Adrenal gland (tissue), 9 donors: ENCODE measurements at regions not wholly inside any gene's neighbourhood (a gene's known extent, or its start where the extent isn't known, plus 50 kb on each side); places are given as distances from the start of the nearest gene placed in this dataset.

Experiments
- DNase-seq, 7 donors: peaks; one replicate each; pipeline ENCODE4 v3.0.0-alpha.2; 2019 to 2020
- H3K27ac ChIP-seq, 5 donors: fragments of 200-600 bp; sonication (generic) in 4 of 5; 1 replicate in 3 of 5; 2 replicates in 2 of 5; pipeline versions ENCODE4 v1.5.1 to v1.8.0; 2016 to 2020; ENCODE audit warnings: mild to moderate bottlenecking in 1 of 5
- H3K27me3 ChIP-seq: fragments of 200-600 bp; 2 replicates; pipeline ENCODE4 v1.8.0; 2021
- H3K36me3 ChIP-seq, 2 donors: fragments of 200-600 bp; replicated peaks in 1 of 2; 1 replicate in 1 of 2; 2 replicates in 1 of 2; pipeline versions ENCODE4 v1.5.1 to v1.8.0; 2018 to 2022
- H3K4me1 ChIP-seq, 2 donors: fragments of 200-600 bp; replicated peaks in 1 of 2; 1 replicate in 1 of 2; 2 replicates in 1 of 2; pipeline versions ENCODE4 v1.5.1 to v1.8.0; 2018 to 2021
- H3K4me3 ChIP-seq, 4 donors: fragments of 200-600 bp; sonication (generic) in 3 of 4; one replicate each; pipeline ENCODE4 v1.5.1; 2016 to 2018
- H3K9me3 ChIP-seq, 3 donors: fragments of 200-600 bp; sonication (generic) in 1 of 3; replicated peaks in 1 of 3; 1 replicate in 2 of 3; 2 replicates in 1 of 3; pipeline versions ENCODE4 v1.5.1 to v1.8.0; 2016 to 2021
- POLR2A ChIP-seq, 2 donors: fragments of 450-650 bp; IDR thresholded peaks; one replicate each; pipeline ENCODE4 v1.6.1; 2017; ENCODE audit warnings: antibody characterized with exemption in 2 of 2, mild to moderate bottlenecking in 2 of 2, moderate library complexity in 1 of 2
- WGBS, 4 donors: extraction: QIAGEN DNeasy Blood & Tissue Kit in 2 of 4; methylation state at CpG; one replicate each; pipeline versions ENCODE4 v1.1.5 to v1.1.7; 2013 to 2017; 5-methylcytosine and 5-hydroxymethylcytosine counted together
- intact Hi-C, 2 donors: fragments of 100-400 bp; cut with DNase I; formaldehyde crosslinking; loops; one replicate each; pipeline versions ENCODE4 v1.14.1 to v1.15.0; 2022 to 2023
- TF ChIP-seq, protein P1 (sequence below), 6 experiments: fragments of 450-650 bp in 4 of 6; fragments of 200-600 bp in 2 of 6; sonication (generic) in 1 of 6; IDR thresholded peaks; 1 replicate in 5 of 6; 2 replicates in 1 of 6; pipeline versions ENCODE4 v1.5.1 to v1.8.0; 2016 to 2021; ENCODE audit warnings: antibody characterized with exemption in 6 of 6, mild to moderate bottlenecking in 2 of 6, moderate library complexity in 1 of 6
- donor health status: healthy with polysubstance abuse.
- donor health status: Bipolar disorder and iron deficiency.
- donor health status: DM: yes; HTN: yes; CAD: no.
- donor health status: DM: no; HTN: no; CAD: no.
- donor health status: DM: no; HTN: no; CAD: no.

- no peaks in the 10 kb centered on the region for H3K9me3 ChIP-seq
- H3K36me3 ChIP-seq, result no peaks in the 10 kb centered on the region
- peaks cover 0 to 6% of the 10 kb centered on the region in 2 donors for H3K4me1 ChIP-seq
- H3K27ac ChIP-seq, result no peak overlapping the region
- no peak for DNase-seq
- WGBS, 4 donors, result 86 to 93% (median 92%) methylated on average over 4 of the region's 4 CpGs
- H3K4me3 ChIP-seq, result no peak overlapping the region
- intact Hi-C loops, result no loop called here
- H3K27me3 ChIP-seq, result no peaks in the 10 kb centered on the region
- no peak for TF ChIP-seq POLR2A (IDR thresholded peaks at IDR 0.05)
- TF ChIP-seq, protein P1, sequence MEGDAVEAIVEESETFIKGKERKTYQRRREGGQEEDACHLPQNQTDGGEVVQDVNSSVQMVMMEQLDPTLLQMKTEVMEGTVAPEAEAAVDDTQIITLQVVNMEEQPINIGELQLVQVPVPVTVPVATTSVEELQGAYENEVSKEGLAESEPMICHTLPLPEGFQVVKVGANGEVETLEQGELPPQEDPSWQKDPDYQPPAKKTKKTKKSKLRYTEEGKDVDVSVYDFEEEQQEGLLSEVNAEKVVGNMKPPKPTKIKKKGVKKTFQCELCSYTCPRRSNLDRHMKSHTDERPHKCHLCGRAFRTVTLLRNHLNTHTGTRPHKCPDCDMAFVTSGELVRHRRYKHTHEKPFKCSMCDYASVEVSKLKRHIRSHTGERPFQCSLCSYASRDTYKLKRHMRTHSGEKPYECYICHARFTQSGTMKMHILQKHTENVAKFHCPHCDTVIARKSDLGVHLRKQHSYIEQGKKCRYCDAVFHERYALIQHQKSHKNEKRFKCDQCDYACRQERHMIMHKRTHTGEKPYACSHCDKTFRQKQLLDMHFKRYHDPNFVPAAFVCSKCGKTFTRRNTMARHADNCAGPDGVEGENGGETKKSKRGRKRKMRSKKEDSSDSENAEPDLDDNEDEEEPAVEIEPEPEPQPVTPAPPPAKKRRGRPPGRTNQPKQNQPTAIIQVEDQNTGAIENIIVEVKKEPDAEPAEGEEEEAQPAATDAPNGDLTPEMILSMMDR (IDR thresholded peaks at IDR 0.05), result no peak
Observed at GRCh38 chr12:92621312-92621711, 81.5 kb upstream of the PLEKHG7 start.

- Histone ChIP-seq H3K4me1 (peaks cover 0 to 6% of the 10 kb centered on the region in 2 donors), H3K36me3 (no peaks in the 10 kb centered on the region), H3K9me3 (no peaks in the 10 kb centered on the region), H3K27ac (no peak overlapping the region), H3K4me3 (no peak overlapping the region), H3K27me3 (no peaks in the 10 kb centered on the region)
- 67 to 78% (median 71%) methylated on average over 8 of the region's 8 CpGs for WGBS, 4 donors
- DNase-seq, result no peak
- TF ChIP-seq, protein P1 (IDR thresholded peaks at IDR 0.05), result no peak
- no peak for TF ChIP-seq POLR2A (IDR thresholded peaks at IDR 0.05)
- intact Hi-C loops, result no loop called here
Observed at GRCh38 chr12:92619730-92620684, 82.8 kb upstream of the PLEKHG7 start.

DNA sequence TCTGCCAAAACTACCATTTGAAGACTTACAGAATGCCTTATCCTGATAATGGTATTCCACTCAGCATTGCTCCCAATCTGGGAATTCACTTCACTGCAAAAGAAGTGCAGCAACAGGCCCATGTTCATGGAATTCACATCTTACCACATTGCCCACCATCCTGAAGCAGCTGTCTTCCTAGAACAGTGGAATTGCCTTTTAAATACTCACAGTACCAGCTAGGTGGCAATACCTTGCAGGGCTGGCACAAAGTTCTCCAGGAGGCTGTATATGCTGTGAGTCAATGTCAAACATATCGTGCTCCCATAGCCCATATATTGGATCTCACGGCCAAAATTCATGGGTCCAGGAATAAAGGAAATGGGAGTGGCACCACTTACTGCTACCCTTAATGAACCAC lies 83.8 kb upstream of the PLEKHG7 start:
- TF ChIP-seq, protein P1 (IDR thresholded peaks at IDR 0.05), result no peak
- TF ChIP-seq POLR2A (IDR thresholded peaks at IDR 0.05), result no peak
- no peaks in the 10 kb centered on the region for H3K9me3 ChIP-seq
- intact Hi-C loops, result no loop called here

GRCh38 chr12:92615703-92616102 lies 87.1 kb upstream of the PLEKHG7 start:
- H3K4me1 ChIP-seq, result no peaks in the 10 kb centered on the region
- DNase-seq, result no peak
- 90 to 95% (median 94%) methylated on average over 2 of the region's 2 CpGs for WGBS, 4 donors
- no peaks in the 10 kb centered on the region for H3K9me3 ChIP-seq
- H3K27me3 ChIP-seq, result no peaks in the 10 kb centered on the region
- H3K4me3 ChIP-seq, result no peak overlapping the region
- H3K36me3 ChIP-seq, result no peaks in the 10 kb centered on the region
- H3K27ac ChIP-seq, result no peak overlapping the region
- intact Hi-C loops, result no loop called here
- TF ChIP-seq POLR2A (IDR thresholded peaks at IDR 0.05), result no peak
- TF ChIP-seq, protein P1 (IDR thresholded peaks at IDR 0.05), result no peak

More for the DNA sequence above, 83.8 kb upstream of the PLEKHG7 start:
- Histone ChIP-seq H3K4me3 (no peak overlapping the region), H3K36me3 (no peaks in the 10 kb centered on the region), H3K27ac (no peak overlapping the region), H3K27me3 (no peaks in the 10 kb centered on the region), H3K4me1 (no peaks in the 10 kb centered on the region)
- no peak for DNase-seq
- WGBS, 4 donors, result 88 to 99% (median 94%) methylated on average over 2 of the region's 2 CpGs
